ENCODE measurements at regions not wholly inside any gene's neighbourhood (a gene's known extent, or its start where the extent isn't known, plus 50 kb on each side); places are given as distances from the start of the nearest gene placed in this dataset.

DNA sequence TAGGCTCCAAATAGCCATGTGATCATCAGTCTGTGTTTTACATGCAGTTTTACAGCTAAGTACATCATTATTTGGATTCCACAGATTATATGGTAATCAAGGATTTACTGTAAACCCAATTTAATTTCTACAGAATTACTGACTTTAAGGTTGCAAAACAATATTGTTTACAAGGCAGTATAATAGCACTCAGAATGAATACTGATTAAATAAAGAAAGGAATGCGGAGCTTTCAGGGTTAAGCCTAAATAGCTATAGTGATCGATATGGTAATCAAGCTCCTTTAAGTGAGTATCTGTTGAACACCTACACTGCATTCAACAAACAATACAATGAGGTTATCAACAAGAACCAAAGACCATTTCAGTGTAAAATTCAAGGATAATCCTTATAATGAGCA, 64.3 kb downstream of the DMAC1 start:
- TF ChIP-seq POLR2AphosphoS5 (IDR thresholded peaks at IDR 0.05; ENCODE audit: low read depth, low read length) (no peak), POLR2A (IDR thresholded peaks at IDR 0.05; ENCODE audit: control extremely low read depth in 1 of 2, low read depth in 2 of 2, low read length in 2 of 2) (no peak), FOSL1 (IDR thresholded peaks at IDR 0.05; ENCODE audit: insufficient read depth, low read depth, low read length) (no peak), YY1 (IDR thresholded peaks at IDR 0.05; ENCODE audit: low read depth, low read length) (no peak), EZH2 (IDR thresholded peaks at IDR 0.05; ENCODE audit: low read depth, low read length, severe bottlenecking) (no peak), NRF1 (IDR thresholded peaks at IDR 0.05; ENCODE audit: low read depth, low read length) (no peak), SIX5 (IDR thresholded peaks at IDR 0.05; ENCODE audit: low read depth, low read length) (no peak), CREB1 (IDR thresholded peaks at IDR 0.05) (no peak), KDM4A (IDR thresholded peaks at IDR 0.05; ENCODE audit: low read depth, low read length, severe bottlenecking) (no peak)
- TF ChIP-seq, protein P1, sequence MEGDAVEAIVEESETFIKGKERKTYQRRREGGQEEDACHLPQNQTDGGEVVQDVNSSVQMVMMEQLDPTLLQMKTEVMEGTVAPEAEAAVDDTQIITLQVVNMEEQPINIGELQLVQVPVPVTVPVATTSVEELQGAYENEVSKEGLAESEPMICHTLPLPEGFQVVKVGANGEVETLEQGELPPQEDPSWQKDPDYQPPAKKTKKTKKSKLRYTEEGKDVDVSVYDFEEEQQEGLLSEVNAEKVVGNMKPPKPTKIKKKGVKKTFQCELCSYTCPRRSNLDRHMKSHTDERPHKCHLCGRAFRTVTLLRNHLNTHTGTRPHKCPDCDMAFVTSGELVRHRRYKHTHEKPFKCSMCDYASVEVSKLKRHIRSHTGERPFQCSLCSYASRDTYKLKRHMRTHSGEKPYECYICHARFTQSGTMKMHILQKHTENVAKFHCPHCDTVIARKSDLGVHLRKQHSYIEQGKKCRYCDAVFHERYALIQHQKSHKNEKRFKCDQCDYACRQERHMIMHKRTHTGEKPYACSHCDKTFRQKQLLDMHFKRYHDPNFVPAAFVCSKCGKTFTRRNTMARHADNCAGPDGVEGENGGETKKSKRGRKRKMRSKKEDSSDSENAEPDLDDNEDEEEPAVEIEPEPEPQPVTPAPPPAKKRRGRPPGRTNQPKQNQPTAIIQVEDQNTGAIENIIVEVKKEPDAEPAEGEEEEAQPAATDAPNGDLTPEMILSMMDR (IDR thresholded peaks at IDR 0.05; ENCODE audit: control extremely low read depth in 1 of 3, insufficient read depth in 1 of 3, low read depth in 1 of 3, low read length in 3 of 3) = no peak
- TF ChIP-seq, protein P2, sequence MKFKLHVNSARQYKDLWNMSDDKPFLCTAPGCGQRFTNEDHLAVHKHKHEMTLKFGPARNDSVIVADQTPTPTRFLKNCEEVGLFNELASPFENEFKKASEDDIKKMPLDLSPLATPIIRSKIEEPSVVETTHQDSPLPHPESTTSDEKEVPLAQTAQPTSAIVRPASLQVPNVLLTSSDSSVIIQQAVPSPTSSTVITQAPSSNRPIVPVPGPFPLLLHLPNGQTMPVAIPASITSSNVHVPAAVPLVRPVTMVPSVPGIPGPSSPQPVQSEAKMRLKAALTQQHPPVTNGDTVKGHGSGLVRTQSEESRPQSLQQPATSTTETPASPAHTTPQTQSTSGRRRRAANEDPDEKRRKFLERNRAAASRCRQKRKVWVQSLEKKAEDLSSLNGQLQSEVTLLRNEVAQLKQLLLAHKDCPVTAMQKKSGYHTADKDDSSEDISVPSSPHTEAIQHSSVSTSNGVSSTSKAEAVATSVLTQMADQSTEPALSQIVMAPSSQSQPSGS (IDR thresholded peaks at IDR 0.05; ENCODE audit: low read length) = no peak

Measured in H1 (cell line).